NCI-H460 (cell line): ENCODE measurements at regions not wholly inside any gene's neighbourhood (a gene's known extent, or its start where the extent isn't known, plus 50 kb on each side); places are given as distances from the start of the nearest gene placed in this dataset.

Experiments
- DNase-seq: peaks from one replicate; pipeline ENCODE4 v3.0.0-alpha.2; 2016; ENCODE audit warnings: low read depth; ENCODE audit errors: extremely low read depth

DNA sequence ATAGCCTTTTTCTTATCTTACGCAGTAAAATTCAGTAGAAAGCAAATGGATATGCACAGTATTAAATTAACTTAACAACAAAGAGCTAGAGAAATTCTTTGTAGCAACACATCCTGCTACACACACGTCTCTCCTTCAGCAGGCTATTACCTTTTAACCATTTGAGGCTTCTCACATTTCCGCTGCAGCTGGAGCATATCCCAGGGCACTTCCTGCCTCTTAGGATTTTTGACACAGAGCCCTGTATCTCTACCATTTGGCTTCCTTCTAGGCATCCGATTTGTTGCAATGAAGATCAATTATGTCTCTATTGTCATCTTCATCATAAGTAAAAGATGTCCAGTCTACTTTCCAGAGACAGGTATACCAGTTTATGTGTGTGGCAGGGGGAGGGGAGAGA lies 292.4 kb upstream of the CBLB start:
- no peak for DNase-seq

DNA sequence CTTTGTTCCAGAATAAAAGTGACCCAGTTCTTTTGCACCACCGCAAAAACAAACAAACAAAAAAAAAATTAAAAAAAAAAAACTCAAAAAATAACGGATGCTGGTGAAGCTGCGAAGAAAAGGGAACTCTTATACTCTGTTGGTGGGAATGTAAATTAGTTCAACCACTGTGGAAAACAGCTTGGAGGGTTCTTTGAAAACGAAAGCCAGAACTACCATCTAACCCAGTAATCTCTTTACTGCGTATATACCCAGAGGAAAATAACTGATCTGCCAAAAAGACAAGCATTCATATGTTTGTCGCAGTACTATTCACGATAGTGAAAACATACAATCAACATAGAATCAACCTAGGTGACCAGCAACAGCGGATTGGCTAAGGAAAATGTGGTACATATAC lies 298.9 kb upstream of the CBLB start:
- no peak for DNase-seq

GRCh38 chr3:106168962-106169750 lies 300.3 kb upstream of the CBLB start:
- DNase-seq = no peak

DNA sequence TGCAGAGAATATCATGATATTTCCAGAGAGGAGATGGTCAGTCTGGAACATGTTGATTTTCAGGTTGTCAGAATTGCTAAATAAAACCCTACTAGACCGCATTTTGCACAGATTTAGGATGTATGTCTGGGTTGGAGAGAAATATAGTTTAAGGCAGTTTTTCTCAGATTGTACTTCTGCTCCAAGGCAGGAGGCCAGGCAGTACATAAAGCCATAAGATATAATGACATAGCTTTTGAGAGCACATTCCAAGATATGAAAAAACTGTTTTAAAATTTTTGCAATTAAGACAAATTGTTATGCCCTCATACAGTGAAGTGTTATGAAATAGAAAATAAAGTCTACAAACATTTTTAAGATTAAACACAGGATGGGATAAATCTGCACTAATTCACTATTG lies 301.8 kb upstream of the CBLB start:
- no peak for DNase-seq

DNA sequence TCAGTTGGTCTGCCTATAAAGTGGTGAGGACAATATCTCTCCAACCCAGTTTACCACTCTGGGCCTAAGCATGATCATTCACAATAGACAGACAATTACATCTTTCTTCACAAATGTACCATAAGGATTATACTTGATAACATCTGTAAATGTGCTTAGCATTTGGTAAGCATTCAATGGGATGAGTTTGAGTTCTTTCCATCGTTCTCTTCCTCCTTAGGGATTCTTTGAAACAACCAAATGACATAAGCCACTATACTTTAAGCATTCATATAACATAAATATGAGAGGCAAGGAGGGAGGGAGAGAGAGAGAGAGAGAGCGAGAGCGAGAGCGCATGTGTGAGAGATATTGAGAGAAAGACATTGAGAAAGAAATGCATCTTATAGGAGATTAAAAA lies 303.3 kb upstream of the CBLB start:
- DNase-seq = no peak

DNA sequence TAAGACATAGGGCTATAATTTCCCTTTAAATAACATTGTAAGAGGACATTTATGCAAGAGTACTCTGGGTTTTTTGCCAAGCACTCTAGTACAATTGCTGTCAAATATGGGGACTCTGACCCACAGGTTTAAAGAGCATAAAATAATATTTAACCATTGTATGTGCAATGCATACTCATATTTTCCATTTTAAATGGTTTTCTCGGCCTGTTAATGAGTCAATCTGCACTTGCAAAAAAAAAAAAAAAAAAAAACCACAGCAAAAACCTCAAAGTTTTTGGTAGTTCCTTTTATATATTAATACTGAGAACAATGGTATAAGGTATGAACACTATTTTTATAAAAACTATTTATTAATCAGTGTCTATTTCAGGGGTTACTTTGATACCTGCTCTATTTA lies 304.0 kb upstream of the CBLB start:
- no peak for DNase-seq

DNA sequence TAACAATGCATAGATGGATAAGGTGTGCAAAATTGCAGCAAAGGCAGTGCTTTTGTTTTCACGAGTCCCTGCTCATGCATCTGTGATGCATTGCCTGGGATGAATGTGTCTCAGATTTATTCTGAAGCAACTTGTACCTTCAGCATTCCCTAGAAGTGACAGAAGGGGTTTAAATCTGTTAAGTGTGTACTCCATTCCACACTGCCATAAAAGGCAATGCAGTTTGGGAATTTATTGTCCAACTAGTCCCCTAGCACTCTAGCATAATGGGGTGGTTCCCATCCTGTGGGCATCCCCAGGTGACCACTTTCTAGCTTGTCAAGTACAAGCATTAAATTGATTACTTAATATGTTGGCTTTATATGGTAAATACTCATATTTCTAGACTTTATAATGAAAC lies 306.5 kb upstream of the CBLB start:
- DNase-seq = no peak

- no peak for DNase-seq
Measured at GRCh38 chr3:106176734-106177133, 307.9 kb upstream of the CBLB start.

GRCh38 chr3:106182950-106183511 lies 314.2 kb upstream of the CBLB start:
- no peak for DNase-seq

- DNase-seq = peak; percentile 74
Measured at GRCh38 chr3:106183762-106184391, 315.1 kb upstream of the CBLB start.

- no peak for DNase-seq
Measured at GRCh38 chr3:106184540-106185457, 316.0 kb upstream of the CBLB start.

DNA sequence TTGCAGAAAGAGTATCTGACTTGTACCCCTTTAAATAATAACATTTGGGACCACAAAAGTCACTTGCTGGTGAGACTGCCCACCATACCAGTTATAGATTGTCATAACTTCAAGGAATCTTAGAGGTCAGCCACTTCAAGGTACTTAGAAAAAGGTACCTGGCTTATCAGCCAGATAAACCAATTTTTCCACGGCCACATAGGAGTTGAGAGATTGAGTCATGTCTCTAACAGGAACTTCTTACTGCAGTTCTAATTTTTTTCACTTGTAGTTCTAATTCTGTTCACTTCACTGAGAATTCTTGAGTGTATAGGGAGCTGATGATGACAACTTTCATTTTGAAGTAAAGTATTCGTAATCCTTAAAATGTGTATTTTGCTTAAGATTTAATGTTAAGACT lies 317.1 kb upstream of the CBLB start:
- DNase-seq = no peak

- no peak for DNase-seq
Measured at GRCh38 chr3:106190296-106190695, 321.5 kb upstream of the CBLB start.

DNA sequence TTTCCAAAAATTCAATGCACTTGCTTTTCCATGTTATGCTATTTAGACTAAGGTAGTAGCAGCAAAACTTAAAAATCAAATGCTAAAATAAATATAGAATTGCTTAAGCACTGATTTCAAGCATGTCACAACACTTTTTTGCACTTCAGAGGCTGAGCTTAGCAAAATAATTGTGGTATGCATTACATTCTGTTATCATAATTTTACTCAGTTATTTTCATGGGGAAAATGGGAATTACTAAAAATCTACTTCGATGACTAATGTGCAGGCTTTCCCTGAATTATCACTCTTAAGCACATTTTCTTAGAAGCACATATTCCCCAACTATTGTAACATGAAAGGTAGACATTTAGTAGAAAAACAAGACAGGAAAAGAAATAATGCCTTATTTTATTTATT lies 322.4 kb upstream of the CBLB start:
- no peak for DNase-seq

- DNase-seq = no peak
Measured at GRCh38 chr3:106191913-106192312, 323.1 kb upstream of the CBLB start.

DNA sequence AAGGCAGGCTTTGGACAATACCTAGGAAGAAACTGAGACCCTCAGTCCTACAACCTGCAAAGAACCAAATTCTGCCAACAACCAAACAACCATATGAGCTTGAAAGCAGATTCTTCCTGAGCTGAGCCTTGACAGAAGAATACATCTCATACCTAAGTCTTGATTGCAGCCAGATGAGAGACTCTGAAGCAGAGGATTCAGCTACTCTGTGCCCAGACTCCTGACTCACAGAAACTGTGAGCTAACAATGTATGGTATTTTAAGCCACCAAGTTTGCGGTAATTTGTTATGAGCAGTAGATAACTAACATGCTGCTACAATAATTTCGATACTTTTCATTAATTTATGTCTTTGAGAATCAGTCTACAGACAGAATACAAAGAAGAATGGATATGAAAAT lies 325.1 kb upstream of the CBLB start:
- DNase-seq = no peak

DNA sequence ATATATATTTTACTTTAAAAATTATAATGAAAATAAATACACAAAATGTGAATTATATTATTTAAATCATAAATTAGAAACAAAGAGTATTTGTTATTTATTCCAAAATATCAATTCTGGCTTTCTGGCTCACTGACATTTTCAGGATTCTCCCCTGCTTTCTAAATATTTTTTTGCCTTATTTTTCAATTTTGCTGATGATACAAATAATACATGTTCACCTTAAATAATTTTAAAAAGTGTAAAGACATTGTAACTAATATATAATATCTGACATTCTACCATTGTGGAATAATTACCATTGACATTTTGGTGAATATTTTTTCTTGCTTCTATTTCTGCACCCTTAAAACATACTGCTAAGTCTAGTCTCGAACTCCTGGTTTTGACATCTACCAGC lies 325.9 kb upstream of the CBLB start:
- no peak for DNase-seq

DNA sequence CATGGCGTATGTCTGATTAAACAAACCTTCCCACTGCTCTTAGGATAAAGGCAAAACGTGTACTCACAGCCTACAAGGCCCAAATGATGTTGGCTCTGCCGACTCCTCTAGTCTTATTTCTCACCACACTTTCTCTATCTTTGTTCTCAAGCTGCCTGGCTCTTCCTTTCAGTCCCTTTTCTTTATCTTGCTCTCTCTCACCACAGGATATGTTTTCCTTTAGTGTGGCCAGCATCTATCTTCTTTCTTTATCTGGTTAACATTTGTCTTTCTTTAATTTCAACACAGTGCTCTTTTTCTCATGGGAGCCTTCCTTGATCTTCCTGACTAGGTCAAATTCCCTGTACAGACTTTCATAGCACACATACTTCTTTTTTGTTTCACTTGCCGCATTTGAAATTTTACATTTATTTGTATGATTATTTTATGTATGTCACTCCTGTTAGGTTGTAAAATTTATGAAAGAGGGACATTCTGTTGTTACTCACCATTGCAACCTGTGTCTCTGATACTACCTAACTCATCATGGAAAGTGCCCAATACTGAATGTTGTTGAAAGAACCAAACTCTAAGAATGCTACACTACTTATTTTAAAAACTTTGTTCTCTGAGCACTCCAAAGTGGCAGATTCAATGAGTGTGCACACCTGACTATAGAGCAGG lies 328.9 kb upstream of the CBLB start:
- no peak for DNase-seq

GRCh38 chr3:106204160-106204868 lies 335.5 kb upstream of the CBLB start:
- DNase-seq = no peak

- no peak for DNase-seq
Measured at GRCh38 chr3:106206146-106206545, 337.3 kb upstream of the CBLB start.
